K562 (cell line): ENCODE measurements at regions not wholly inside any gene's neighbourhood (a gene's known extent, or its start where the extent isn't known, plus 50 kb on each side); places are given as distances from the start of the nearest gene placed in this dataset.
A peak's percentile ranks its signal among the peaks of the same experiment; 100 is the strongest.

Experiments
- ATAC-seq: fragments of 200-7000 bp; cut with Tn5 transposase; 3 replicates; pipeline ENCODE4 v1.9.1; 2020; ENCODE audit warnings: moderate library complexity
- BruUV-seq: library from RNA; stranded (reverse); fragments of 400-500 nt; replicated peaks from 2 replicates; lab custom pipeline; 2021; lab: Mats Ljungman, UMichigan
- CTCF ChIA-PET: fragments of 300-600 bp; formaldehyde crosslinking; extraction: SDS; loops from one replicate; lab custom pipeline; 2021; ENCODE audit warnings: low intra/inter-chr PET ratio; lab: Yijun Ruan, JAX
- POLR2A ChIA-PET: fragments of 300-600, 350-650 bp; sonication (Branson Sonifier 250); formaldehyde crosslinking; extraction: SDS; loops from one replicate; lab custom pipeline; 2021; ENCODE audit warnings: antibody characterized with exemption, inconsistent platforms; lab: Yijun Ruan, JAX
- DNase-seq, 4 experiments: peaks; one replicate each; pipeline versions ENCODE4 v3.0.0 to v3.0.0-alpha.2; 2011 to 2018; ENCODE audit warnings: low spot score in 3 of 4, mixed read lengths in 3 of 4; ENCODE audit errors: extremely low read depth in 1 of 4
- FAIRE-seq: peaks from 2 replicates; lab custom pipeline; 2011; peaks lifted over from hg19 to GRCh38; lab: Jason Lieb, UNC
- H2AFZ ChIP-seq: 2 replicates; pipeline ENCODE4 v1.6.0; 2011; ENCODE audit warnings: low read depth, low read length, control low read depth, inconsistent platforms
- H3K27ac ChIP-seq: fragments of 200-600 bp; 3 replicates; pipeline ENCODE4 v1.8.0; 2011; ENCODE audit warnings: low read depth, mild to moderate bottlenecking, control low read depth, inconsistent platforms, low read length, moderate library complexity, mixed read lengths; ENCODE audit errors: extremely low read depth
- H3K27me3 ChIP-seq, 2 experiments: fragments of 300-600 bp in 1 of 2; 2 replicates in 1 of 2; 3 replicates in 1 of 2; pipeline versions ENCODE4 v1.6.0 to v1.8.0; 2011; ENCODE audit warnings: inconsistent platforms in 2 of 2, low read length in 2 of 2, mild to moderate bottlenecking in 1 of 2, mixed read lengths in 1 of 2, moderate library complexity in 1 of 2; ENCODE audit not compliant: control insufficient read depth in 2 of 2, insufficient read depth in 2 of 2
- H3K36me3 ChIP-seq: fragments of 300-600 bp; 3 replicates; pipeline ENCODE4 v1.8.0; 2011; ENCODE audit warnings: mild to moderate bottlenecking, low read length, inconsistent platforms; ENCODE audit not compliant: control insufficient read depth, insufficient read depth
- H3K4me1 ChIP-seq, 2 experiments: fragments of 200-600 bp in 1 of 2; replicated peaks in 1 of 2; 2 replicates in 1 of 2; 3 replicates in 1 of 2; pipeline versions ENCODE4 v1.5.1 to v1.8.0; 2011; ENCODE audit warnings: inconsistent platforms in 2 of 2, low read length in 2 of 2, mild to moderate bottlenecking in 1 of 2, mixed read lengths in 1 of 2, moderate library complexity in 1 of 2; ENCODE audit not compliant: control insufficient read depth in 2 of 2, insufficient read depth in 2 of 2
- H3K4me2 ChIP-seq: 2 replicates; pipeline ENCODE4 v1.6.1; 2011; ENCODE audit warnings: low read length, control low read depth, inconsistent platforms, mixed read lengths; ENCODE audit not compliant: insufficient read depth
- H3K4me3 ChIP-seq: fragments of 200-600 bp; sonication (generic), shearing (Covaris generic); 2 replicates; pipeline ENCODE4 v1.5.1; 2016; ENCODE audit warnings: control low read depth, inconsistent platforms
- H3K79me2 ChIP-seq: fragments of 200-600 bp; 3 replicates; pipeline ENCODE4 v1.8.0; 2011; ENCODE audit warnings: low read length, inconsistent platforms; ENCODE audit not compliant: control insufficient read depth, insufficient read depth
- H3K9ac ChIP-seq, 2 experiments: 2 replicates each; pipeline versions ENCODE4 v1.6.0 to v1.6.1; 2011; ENCODE audit warnings: low read depth in 2 of 2, low read length in 2 of 2, control low read depth in 1 of 2, inconsistent platforms in 1 of 2, mild to moderate bottlenecking in 1 of 2, mixed read lengths in 1 of 2; ENCODE audit not compliant: insufficient read depth in 1 of 2
- H3K9me1 ChIP-seq: one replicate; pipeline ENCODE4 v1.6.0; 2011; ENCODE audit warnings: inconsistent platforms, mild to moderate bottlenecking, low read length, moderate library complexity; ENCODE audit not compliant: control insufficient read depth, insufficient read depth
- H3K9me3 ChIP-seq: replicated peaks from 2 replicates; pipeline ENCODE4 v1.5.1; 2011; ENCODE audit warnings: low read depth, low read length, inconsistent platforms; ENCODE audit not compliant: control insufficient read depth, insufficient read depth
- H4K20me1 ChIP-seq: replicated peaks from 2 replicates; pipeline ENCODE4 v1.6.1; 2011; ENCODE audit warnings: low read length, inconsistent platforms, mixed read lengths; ENCODE audit not compliant: control insufficient read depth, insufficient read depth
- MCM2 ChIP-seq: fragments of 450-650 bp; IDR thresholded peaks from 2 replicates; pipeline ENCODE4 v1.6.1; 2017; ENCODE audit warnings: low read depth, mild to moderate bottlenecking
- PHF8 ChIP-seq: fragments of 200-600 bp; sonication (generic); IDR thresholded peaks from 2 replicates; pipeline ENCODE4 v1.6.1; 2012; ENCODE audit warnings: mixed run types, mild to moderate bottlenecking, inconsistent platforms, low read length, moderate library complexity, borderline replicate concordance
- TAF7 ChIP-seq: fragments of 450-650 bp; IDR thresholded peaks from 2 replicates; pipeline ENCODE4 v1.6.1; 2016; ENCODE audit warnings: missing genetic modification characterization, missing compliant biosample characterization
- TSC22D4 ChIP-seq: fragments of 450-650 bp; IDR thresholded peaks from 2 replicates; pipeline ENCODE4 v1.6.1; 2016; ENCODE audit warnings: missing genetic modification characterization, missing biosample characterization, control low read depth
- ZNF384 ChIP-seq: IDR thresholded peaks from 2 replicates; pipeline ENCODE4 v1.6.1; 2012; ENCODE audit warnings: low read depth, low read length, improper control_type of control experiment
- ZNF512 ChIP-seq: IDR thresholded peaks from 2 replicates; pipeline ENCODE4 v1.6.1; 2016; ENCODE audit warnings: missing genetic modification characterization, missing compliant biosample characterization
- WGBS: fragments of 100-300 bp; shearing (Covaris generic); methylation state at CpG from one replicate; pipeline ENCODE4 v1.1.6; 2016; ENCODE audit warnings: low coverage, mixed read lengths; ENCODE audit not compliant: insufficient coverage; ENCODE audit errors: missing lambda C conversion rate; 5-methylcytosine and 5-hydroxymethylcytosine counted together
- in situ Hi-C: fragments of 300-500 bp; cut with MboI; formaldehyde crosslinking; loops from 4 replicates; pipeline ENCODE4 v1.15.0; 2018; ENCODE audit warnings: inconsistent platforms, mixed read lengths
- intact Hi-C: fragments of 100-400 bp; cut with micrococcal nuclease; formaldehyde crosslinking; loops from 2 replicates; pipeline ENCODE4 v1.14.2; 2022

DNA sequence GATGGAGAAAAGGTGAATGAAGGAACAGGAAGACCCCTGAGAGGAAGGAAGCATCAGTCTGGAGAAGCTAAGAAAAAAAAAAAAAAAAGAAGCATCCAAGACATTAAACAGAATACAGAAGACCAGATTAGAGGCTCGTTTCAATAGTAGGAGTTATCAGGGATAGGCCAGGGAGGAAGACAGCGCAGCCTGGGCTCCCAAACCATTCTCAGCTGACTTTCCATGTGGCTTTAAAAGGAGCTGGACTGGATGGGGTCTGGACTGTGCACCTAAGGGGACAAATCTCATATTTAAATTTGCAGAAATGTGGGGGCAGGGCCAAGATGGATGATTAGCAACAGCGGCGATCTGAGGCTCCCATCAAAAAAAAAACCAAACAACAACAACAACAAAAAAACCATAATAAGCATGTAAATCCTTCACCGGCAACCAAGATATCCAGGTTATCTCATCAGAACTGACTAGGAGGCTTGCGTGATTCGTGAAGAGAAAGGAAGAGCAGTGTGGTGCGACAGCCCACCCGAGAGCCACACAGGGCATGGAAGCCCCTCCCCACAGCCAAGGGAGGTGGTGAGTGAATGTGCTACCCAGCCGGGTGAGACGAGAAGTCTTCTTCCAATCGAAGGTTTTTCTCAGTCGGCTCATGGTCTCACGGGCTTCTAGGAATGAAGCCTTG is 114.9 kb upstream of the ADAMTS16 start:
- CTCF ChIA-PET = no interaction called here
- no TSS peak for BruUV-seq

More for the DNA sequence above, 114.9 kb upstream of the ADAMTS16 start:
- peak overlapping the region; percentile 80 for H2AFZ ChIP-seq
- 3% methylated on average over 11 of the region's 14 CpGs for WGBS
- no peaks in the 10 kb centered on the region for H3K27me3 ChIP-seq
- DNase-seq = no peak
- no peak overlapping the region for H3K27ac ChIP-seq
- peak overlapping the region in 1 of 2 experiments; percentile 62; a peak in 1 of 4 replicates for H3K9ac ChIP-seq
- H4K20me1 ChIP-seq = no peaks in the 10 kb centered on the region
- no peaks in the 10 kb centered on the region for H3K36me3 ChIP-seq
- peak overlapping the region; percentile 81 for H3K4me2 ChIP-seq
- FAIRE-seq = no peak
- in situ Hi-C loops (no loop called here), intact Hi-C loops (no loop called here)
- peak; percentile 70 for ATAC-seq
- POLR2A ChIA-PET = no interaction called here
- H3K9me3 ChIP-seq = no peaks in the 10 kb centered on the region
- no peaks in the 10 kb centered on the region for H3K4me1 ChIP-seq
- no peaks in the 10 kb centered on the region for H3K79me2 ChIP-seq
- peak overlapping the region; percentile 40 for H3K4me3 ChIP-seq
- 0 out of 2 replicates have a peak, but pooled peaks have one; percentile 23 for TF ChIP-seq PHF8
- peak; percentile 43; the same call in 1 of the 2 replicates for TF ChIP-seq ZNF512 (tag)
- TF ChIP-seq TSC22D4 (tag) = no peak
- TF ChIP-seq MCM2 = no peak
- 0 out of 2 replicates have a peak, but pooled peaks have one; percentile 12 for TF ChIP-seq TAF7 (tag)
- TF ChIP-seq ZNF384 = no peak
- H3K9me1 ChIP-seq = no peaks in the 10 kb centered on the region
